GM12892 (cell line): ENCODE measurements at regions not wholly inside any gene's neighbourhood (a gene's known extent, or its start where the extent isn't known, plus 50 kb on each side); places are given as distances from the start of the nearest gene placed in this dataset.
"Not testable (repeated sequence)": the region's sequence is repeated elsewhere in the genome, so short reads cannot be mapped to it uniquely, and the experiment has no call there.

Experiments
- DNase-seq: peaks from one replicate; pipeline ENCODE4 v3.0.0; 2011; ENCODE audit not compliant: insufficient read length
- FAIRE-seq: peaks from 2 replicates; lab custom pipeline; 2011; peaks lifted over from hg19 to GRCh38; lab: Jason Lieb, UNC
- POLR2A ChIP-seq: IDR thresholded peaks from 2 replicates; pipeline ENCODE4 v1.6.1; 2011; ENCODE audit warnings: low read depth, low read length, control low read depth
- POLR2AphosphoS5 ChIP-seq: IDR thresholded peaks from 2 replicates; pipeline ENCODE4 v1.6.1; 2011; ENCODE audit warnings: low read depth, low read length, control low read depth
- TAF1 ChIP-seq: IDR thresholded peaks from 2 replicates; pipeline ENCODE4 v1.6.1; 2011; ENCODE audit warnings: low read depth, mild to moderate bottlenecking, control low read depth, low read length, borderline replicate concordance

GRCh38 chr12:73226593-73226992, 954.4 kb downstream of the TRHDE start:
- DNase-seq, result no peak
- no peak for FAIRE-seq
- TF ChIP-seq TAF1, result no peak
- no peak for TF ChIP-seq POLR2AphosphoS5
- no peak for TF ChIP-seq POLR2A

GRCh38 chr12:73228828-73229227, 956.7 kb downstream of the TRHDE start:
- FAIRE-seq, DNase-seq: not testable (repeated sequence)

- DNase-seq (no peak), FAIRE-seq (no peak)
- TF ChIP-seq TAF1 (no peak), POLR2A (no peak), POLR2AphosphoS5 (no peak)
Observed at GRCh38 chr12:73235387-73235786, 963.2 kb downstream of the TRHDE start.

GRCh38 chr12:73240110-73240509, 967.9 kb downstream of the TRHDE start:
- DNase-seq, result no peak
- FAIRE-seq, result no peak
- no peak for TF ChIP-seq TAF1
- TF ChIP-seq POLR2A, result no peak

GRCh38 chr12:73262788-73263381, 990.7 kb downstream of the TRHDE start:
- DNase-seq (no peak), FAIRE-seq (no peak)
- TF ChIP-seq POLR2AphosphoS5 (no peak), TAF1 (no peak), POLR2A (no peak)

- DNase-seq, result no peak
- no peak for FAIRE-seq
- no peak for TF ChIP-seq TAF1
- TF ChIP-seq POLR2AphosphoS5, result no peak
- TF ChIP-seq POLR2A, result no peak
Observed at GRCh38 chr12:73266206-73266605, 994.0 kb downstream of the TRHDE start.

GRCh38 chr12:73274976-73275375, 1002.8 kb downstream of the TRHDE start:
- no peak for TF ChIP-seq POLR2AphosphoS5
- TF ChIP-seq TAF1, result no peak
- no peak for TF ChIP-seq POLR2A
- DNase-seq (no peak), FAIRE-seq (no peak)

GRCh38 chr12:73277971-73278370, 1005.8 kb downstream of the TRHDE start:
- TF ChIP-seq POLR2A, result no peak
- no peak for TF ChIP-seq POLR2AphosphoS5
- TF ChIP-seq TAF1, result no peak
- FAIRE-seq, result no peak
- DNase-seq, result no peak

- FAIRE-seq, result no peak
- TF ChIP-seq TAF1, result no peak
- no peak for TF ChIP-seq POLR2A
- TF ChIP-seq POLR2AphosphoS5, result no peak
- DNase-seq, result no peak
Observed at GRCh38 chr12:73301530-73301929, 1029.4 kb downstream of the TRHDE start.

- no peak for DNase-seq
- no peak for TF ChIP-seq TAF1
- no peak for TF ChIP-seq POLR2AphosphoS5
- no peak for TF ChIP-seq POLR2A
- no peak for FAIRE-seq
Observed at GRCh38 chr12:73307260-73307659, 1035.1 kb downstream of the TRHDE start.

GRCh38 chr12:73308079-73308478, 1035.9 kb downstream of the TRHDE start:
- DNase-seq, result no peak
- no peak for FAIRE-seq
- TF ChIP-seq TAF1 (no peak), POLR2AphosphoS5 (no peak), POLR2A (no peak)

GRCh38 chr12:73308747-73309146, 1036.6 kb downstream of the TRHDE start:
- DNase-seq, result no peak
- TF ChIP-seq POLR2A, result no peak
- no peak for TF ChIP-seq POLR2AphosphoS5
- no peak for TF ChIP-seq TAF1
- FAIRE-seq, result no peak
